ENCODE measurements at regions not wholly inside any gene's neighbourhood (a gene's known extent, or its start where the extent isn't known, plus 50 kb on each side); places are given as distances from the start of the nearest gene placed in this dataset.

DNA sequence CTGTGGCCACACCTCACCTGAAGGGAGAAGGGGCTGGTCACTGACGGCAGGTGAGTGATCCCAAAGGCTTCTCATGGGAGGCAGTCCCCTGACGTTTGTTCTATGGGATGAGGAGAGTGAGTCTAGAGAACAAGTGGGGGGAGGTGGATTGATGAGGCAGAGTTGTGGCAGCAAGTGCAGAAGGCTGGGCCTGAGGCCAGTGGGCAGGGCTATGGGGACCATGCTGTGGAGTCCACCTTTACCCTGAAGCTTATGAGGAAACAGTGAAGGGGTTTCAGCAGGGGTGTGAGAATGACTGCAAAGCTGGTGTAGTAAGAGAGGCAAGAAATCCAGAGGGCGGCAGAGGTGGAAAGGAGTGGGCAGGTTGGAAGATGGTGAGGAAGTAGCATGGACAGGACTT lies 96.9 kb upstream of the PFN2 start:
- intact Hi-C loops (cut with DNase I; ENCODE audit: low total_unique reads) = no loop called here
- H3K4me3 ChIP-seq = no peak overlapping the region
- peaks cover 0 to 8% (median 0%) of the 10 kb centered on the region in 4 donors for H3K4me1 ChIP-seq

DNA sequence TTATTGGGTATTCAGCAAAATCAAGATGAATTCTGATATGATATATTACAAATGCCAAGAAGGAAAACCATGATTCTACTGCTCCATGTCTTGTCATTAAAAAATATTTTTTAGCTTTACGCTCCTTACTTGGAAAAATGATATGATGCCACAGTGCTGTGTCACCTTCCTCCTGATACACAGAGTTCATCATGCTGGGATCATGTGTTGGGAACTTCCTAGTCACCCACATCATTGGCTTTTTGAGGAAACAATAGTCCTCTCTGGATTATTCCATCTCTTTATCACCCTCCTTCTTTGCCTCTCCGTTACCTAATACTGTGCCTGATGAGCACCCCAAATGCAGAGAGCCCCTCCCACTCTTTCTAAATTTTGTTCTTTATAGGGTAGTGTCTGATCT lies 94.3 kb upstream of the PFN2 start:
- TF ChIP-seq, protein P1, sequence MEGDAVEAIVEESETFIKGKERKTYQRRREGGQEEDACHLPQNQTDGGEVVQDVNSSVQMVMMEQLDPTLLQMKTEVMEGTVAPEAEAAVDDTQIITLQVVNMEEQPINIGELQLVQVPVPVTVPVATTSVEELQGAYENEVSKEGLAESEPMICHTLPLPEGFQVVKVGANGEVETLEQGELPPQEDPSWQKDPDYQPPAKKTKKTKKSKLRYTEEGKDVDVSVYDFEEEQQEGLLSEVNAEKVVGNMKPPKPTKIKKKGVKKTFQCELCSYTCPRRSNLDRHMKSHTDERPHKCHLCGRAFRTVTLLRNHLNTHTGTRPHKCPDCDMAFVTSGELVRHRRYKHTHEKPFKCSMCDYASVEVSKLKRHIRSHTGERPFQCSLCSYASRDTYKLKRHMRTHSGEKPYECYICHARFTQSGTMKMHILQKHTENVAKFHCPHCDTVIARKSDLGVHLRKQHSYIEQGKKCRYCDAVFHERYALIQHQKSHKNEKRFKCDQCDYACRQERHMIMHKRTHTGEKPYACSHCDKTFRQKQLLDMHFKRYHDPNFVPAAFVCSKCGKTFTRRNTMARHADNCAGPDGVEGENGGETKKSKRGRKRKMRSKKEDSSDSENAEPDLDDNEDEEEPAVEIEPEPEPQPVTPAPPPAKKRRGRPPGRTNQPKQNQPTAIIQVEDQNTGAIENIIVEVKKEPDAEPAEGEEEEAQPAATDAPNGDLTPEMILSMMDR (IDR thresholded peaks at IDR 0.05) = no peak
- DNase-seq = no peak
- Histone ChIP-seq H3K27me3 (no peaks in the 10 kb centered on the region), H3K27ac (no peak overlapping the region), H3K36me3 (no peaks in the 10 kb centered on the region), H3K4me3 (no peak overlapping the region), H3K4me1 (peaks cover 0 to 27% (median 12%) of the 10 kb centered on the region in 4 donors), H3K9me3 (no peaks in the 10 kb centered on the region)
- intact Hi-C loops (cut with DNase I; ENCODE audit: low total_unique reads) = no loop called here

More for the DNA sequence above, 96.9 kb upstream of the PFN2 start:
- H3K9me3 ChIP-seq = no peaks in the 10 kb centered on the region
- no peaks in the 10 kb centered on the region for H3K36me3 ChIP-seq
- DNase-seq = no peak
- TF ChIP-seq, protein P1 (IDR thresholded peaks at IDR 0.05) = no peak
- no peak overlapping the region for H3K27ac ChIP-seq
- H3K27me3 ChIP-seq = no peaks in the 10 kb centered on the region

DNA sequence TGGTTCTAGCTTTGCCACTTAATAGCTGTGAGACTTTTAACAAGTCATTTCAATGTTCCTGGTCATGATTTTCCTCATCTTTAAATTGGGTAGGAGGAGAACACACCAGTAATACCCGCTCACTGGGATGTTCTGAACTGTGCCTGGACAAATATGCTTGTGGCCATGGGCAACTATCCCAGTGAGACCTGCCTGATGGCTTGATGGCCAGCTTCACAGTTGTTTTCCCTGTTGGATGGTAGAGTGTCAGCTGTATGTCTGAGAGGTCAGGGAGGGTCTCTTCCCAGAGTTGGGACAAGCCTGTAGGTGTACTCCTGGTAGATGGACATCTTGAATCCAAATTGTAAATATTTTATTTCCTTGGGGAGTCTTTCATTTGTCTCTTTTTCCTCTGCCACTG lies 92.5 kb upstream of the PFN2 start:
- Histone ChIP-seq H3K27me3 (no peaks in the 10 kb centered on the region), H3K27ac (peak overlapping the region; percentile 78 to 81), H3K9me3 (no peaks in the 10 kb centered on the region), H3K4me1 (peaks cover 0 to 27% (median 12%) of the 10 kb centered on the region in 4 donors), H3K36me3 (no peaks in the 10 kb centered on the region), H3K4me3 (no peak overlapping the region)
- DNase-seq = no peak
- intact Hi-C loops (cut with DNase I; ENCODE audit: low total_unique reads) = no loop called here
- TF ChIP-seq, protein P1 (IDR thresholded peaks at IDR 0.05) = no peak

DNA sequence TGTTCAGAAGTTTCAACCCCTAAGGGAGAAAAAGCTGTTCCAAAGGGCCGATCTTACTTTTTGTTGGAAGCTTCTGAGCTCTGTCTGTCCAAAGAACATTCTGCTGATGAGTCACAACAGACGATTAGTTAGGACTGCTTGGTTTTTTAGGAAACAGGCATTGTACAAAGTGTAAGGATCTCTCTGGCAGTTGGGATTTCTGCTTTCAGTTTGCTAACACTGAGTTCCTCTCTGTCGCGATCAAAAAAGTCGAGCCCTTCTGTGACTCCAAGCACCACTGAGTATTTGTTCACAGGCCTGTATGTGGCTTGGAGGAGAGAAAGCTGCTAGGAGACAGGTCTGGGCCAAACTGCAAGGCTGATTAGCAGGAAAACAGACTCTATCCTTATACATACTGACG lies 91.8 kb upstream of the PFN2 start:
- intact Hi-C loops (cut with DNase I; ENCODE audit: low total_unique reads) = no loop called here
- DNase-seq = no peak
- H3K27ac ChIP-seq = peak overlapping the region; percentile 78 to 81
- peak overlapping the region; percentile 30 to 48 for H3K4me3 ChIP-seq
- H3K9me3 ChIP-seq = no peaks in the 10 kb centered on the region
- H3K27me3 ChIP-seq = no peaks in the 10 kb centered on the region
- H3K4me1 ChIP-seq = peaks cover 0 to 27% (median 12%) of the 10 kb centered on the region in 4 donors
- H3K36me3 ChIP-seq = no peaks in the 10 kb centered on the region
- TF ChIP-seq, protein P1 (IDR thresholded peaks at IDR 0.05) = no peak

DNA sequence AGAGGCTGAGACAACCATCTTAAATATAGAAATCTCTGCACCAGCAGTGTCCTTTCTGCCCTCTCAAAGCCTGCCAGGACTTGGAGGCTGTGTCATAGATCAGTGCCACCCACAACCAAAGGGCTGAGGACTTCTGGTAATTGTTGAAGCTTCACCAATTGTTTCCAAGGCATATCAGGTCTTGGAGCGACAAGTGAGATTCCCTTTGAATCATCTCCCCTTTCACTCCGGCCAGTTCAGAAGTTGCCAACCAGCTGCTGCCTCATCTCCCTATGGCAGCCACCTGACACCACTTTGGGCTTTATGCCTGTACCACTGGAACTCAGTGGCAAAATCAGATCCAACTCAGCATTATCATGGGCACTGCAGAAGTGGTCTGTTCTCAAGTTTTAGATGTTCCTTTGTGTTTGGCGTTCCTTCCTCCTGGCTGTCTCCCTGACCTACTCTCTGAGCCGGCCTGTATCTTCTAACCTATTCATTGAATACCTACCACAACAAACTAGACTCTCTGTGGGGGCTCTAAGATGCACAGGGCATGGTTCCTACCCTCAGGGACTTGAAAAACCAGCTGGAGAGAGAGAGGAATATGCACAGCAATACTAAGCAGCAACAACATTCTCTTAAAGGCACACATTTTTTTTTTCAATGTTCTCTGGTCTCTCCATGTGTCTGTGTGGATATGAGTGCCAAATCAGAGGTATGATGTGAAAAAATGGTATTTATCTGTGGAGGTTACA lies 90.8 kb upstream of the PFN2 start:
- intact Hi-C loops (cut with DNase I; ENCODE audit: low total_unique reads) = no loop called here
- H3K27ac ChIP-seq = peak overlapping the region; percentile 78 to 81
- H3K9me3 ChIP-seq = no peaks in the 10 kb centered on the region
- H3K27me3 ChIP-seq = no peaks in the 10 kb centered on the region
- H3K4me1 ChIP-seq = peaks cover 0 to 27% (median 13%) of the 10 kb centered on the region in 4 donors
- no peak for DNase-seq
- H3K36me3 ChIP-seq = no peaks in the 10 kb centered on the region
- TF ChIP-seq, protein P1 (IDR thresholded peaks at IDR 0.05) = no peak
- H3K4me3 ChIP-seq = no peak overlapping the region
